ENCODE measurements at regions not wholly inside any gene's neighbourhood (a gene's known extent, or its start where the extent isn't known, plus 50 kb on each side); places are given as distances from the start of the nearest gene placed in this dataset.

- Histone ChIP-seq H3K4me1 (ENCODE audit: control insufficient read depth in 2 of 2, insufficient read depth in 2 of 2, low read length in 2 of 2) (peaks cover 0 to 3% of the 10 kb centered on the region in 2 donors), H2AFZ (ENCODE audit: insufficient read depth, low read depth, low read length, poor library complexity, severe bottlenecking) (no peak overlapping the region), H3K79me2 (ENCODE audit: control insufficient read depth, insufficient read depth, low read length) (no peaks in the 10 kb centered on the region), H3K4me3 (ENCODE audit: control extremely low read depth in 1 of 5, extremely low read depth in 1 of 5, insufficient read depth in 1 of 5, low read depth in 2 of 5, low read length in 4 of 5) (no peak overlapping the region), H3K9me3 (ENCODE audit: control extremely low read depth in 1 of 3, control insufficient read depth in 2 of 3, insufficient read depth in 1 of 3, low read length in 2 of 3) (no peaks in the 10 kb centered on the region), H3K27ac (ENCODE audit: low read length in 2 of 2) (no peak overlapping the region), H3K27me3 (replicated peaks in 1 of 4; ENCODE audit: control extremely low read depth in 1 of 4, control insufficient read depth in 3 of 4, insufficient read depth in 4 of 4, low read length in 3 of 4) (peaks cover 0 to 5% (median 0%) of the 10 kb centered on the region in 4 experiments), H3K36me3 (replicated peaks in 1 of 2; ENCODE audit: control extremely low read depth in 1 of 2, control insufficient read depth in 1 of 2, extremely low read depth in 1 of 2, insufficient read depth in 2 of 2, low read length in 1 of 2) (no peaks in the 10 kb centered on the region), H3K4me2 (replicated peaks; ENCODE audit: low read depth, low read length, poor library complexity, severe bottlenecking) (no peak overlapping the region), H3K9ac (ENCODE audit: low read length) (no peak overlapping the region), H4K20me1 (ENCODE audit: control insufficient read depth, insufficient read depth, low read length, poor library complexity, severe bottlenecking) (no peaks in the 10 kb centered on the region)
- ChIA-PET POLR2A (no interaction called here), CTCF (no interaction called here)
- H3K4me3 Mint-ChIP-seq: no peak overlapping the region
- DNase-seq (no peak), ATAC-seq (ENCODE audit: low read depth) (no peak)
- intact Hi-C loops (cut with micrococcal nuclease): no loop called here
- WGBS (ENCODE audit: insufficient coverage): 29% methylated on average over 1 of the region's 3 CpGs
- no peak overlapping the region for H3K27ac Mint-ChIP-seq
- TF ChIP-seq EZH2 (IDR thresholded peaks at IDR 0.05; ENCODE audit: borderline replicate concordance, insufficient read depth, low read depth, low read length, poor library complexity, severe bottlenecking): no peak
- no peak for TF ChIP-seq CTCF (IDR thresholded peaks at IDR 0.05)
- H3K27me3 Mint-ChIP-seq: no peaks in the 10 kb centered on the region
- H3K4me1 Mint-ChIP-seq: peaks cover 4% of the 10 kb centered on the region
- H3K9me3 Mint-ChIP-seq (ENCODE audit: insufficient read depth): no peaks in the 10 kb centered on the region
Measured at GRCh38 chr11:95652002-95652472, 137.5 kb downstream of the FAM76B start.

DNA sequence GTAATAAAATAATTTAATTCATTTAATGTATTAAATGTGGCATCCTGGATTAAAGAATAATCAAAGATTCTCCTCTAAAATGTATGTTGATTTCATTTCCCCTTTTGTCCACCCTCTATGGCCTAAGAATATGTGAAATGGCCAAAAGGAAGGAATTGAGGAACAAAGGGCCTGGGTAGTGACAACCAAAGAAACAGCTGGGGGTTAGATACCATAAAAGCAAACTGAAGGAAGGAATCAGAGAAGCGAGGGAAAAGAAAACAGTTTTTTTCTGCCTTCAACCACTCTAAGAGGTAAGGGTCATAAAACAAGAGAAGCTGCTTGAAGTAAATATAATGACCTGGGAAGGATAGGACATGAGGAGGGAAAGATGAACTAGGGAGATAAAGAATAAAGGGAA lies 139.3 kb downstream of the FAM76B start:
- no peaks in the 10 kb centered on the region for H4K20me1 ChIP-seq (ENCODE audit: control insufficient read depth, insufficient read depth, low read length, poor library complexity, severe bottlenecking)
- H3K4me2 ChIP-seq (replicated peaks; ENCODE audit: low read depth, low read length, poor library complexity, severe bottlenecking): no peak overlapping the region
- DNase-seq (no peak), ATAC-seq (ENCODE audit: low read depth) (no peak)
- ChIA-PET CTCF (no interaction called here), POLR2A (no interaction called here)
- H3K4me3 ChIP-seq (ENCODE audit: control extremely low read depth in 1 of 5, extremely low read depth in 1 of 5, insufficient read depth in 1 of 5, low read depth in 2 of 5, low read length in 4 of 5): no peak overlapping the region
- H3K9me3 ChIP-seq (ENCODE audit: control extremely low read depth in 1 of 3, control insufficient read depth in 2 of 3, insufficient read depth in 1 of 3, low read length in 2 of 3): no peaks in the 10 kb centered on the region
- H3K79me2 ChIP-seq (ENCODE audit: control insufficient read depth, insufficient read depth, low read length): no peaks in the 10 kb centered on the region
- H3K27ac ChIP-seq (ENCODE audit: low read length in 2 of 2): no peak overlapping the region
- Mint-ChIP-seq H3K27me3 (no peaks in the 10 kb centered on the region), H3K4me1 (peaks cover 4% of the 10 kb centered on the region), H3K9me3 (ENCODE audit: insufficient read depth) (no peaks in the 10 kb centered on the region), H3K4me3 (no peak overlapping the region), H3K27ac (no peak overlapping the region)
- intact Hi-C loops (cut with micrococcal nuclease): no loop called here
- H3K4me1 ChIP-seq (ENCODE audit: control insufficient read depth in 2 of 2, insufficient read depth in 2 of 2, low read length in 2 of 2): peaks cover 0 to 3% of the 10 kb centered on the region in 2 donors
- H2AFZ ChIP-seq (ENCODE audit: insufficient read depth, low read depth, low read length, poor library complexity, severe bottlenecking): no peak overlapping the region
- H3K27me3 ChIP-seq (replicated peaks in 1 of 4; ENCODE audit: control extremely low read depth in 1 of 4, control insufficient read depth in 3 of 4, insufficient read depth in 4 of 4, low read length in 3 of 4): peaks cover 0 to 5% (median 0%) of the 10 kb centered on the region in 4 experiments
- WGBS (ENCODE audit: insufficient coverage): no CpG with 5 or more reads among the region's 1 CpG
- no peak overlapping the region for H3K9ac ChIP-seq (ENCODE audit: low read length)
- H3K36me3 ChIP-seq (replicated peaks in 1 of 2; ENCODE audit: control extremely low read depth in 1 of 2, control insufficient read depth in 1 of 2, extremely low read depth in 1 of 2, insufficient read depth in 2 of 2, low read length in 1 of 2): no peaks in the 10 kb centered on the region
- TF ChIP-seq EZH2 (IDR thresholded peaks at IDR 0.05; ENCODE audit: borderline replicate concordance, insufficient read depth, low read depth, low read length, poor library complexity, severe bottlenecking) (no peak), CTCF (IDR thresholded peaks at IDR 0.05) (no peak)

Data from B cell (primary cell).